Keratinocyte (primary cell): ENCODE measurements at regions not wholly inside any gene's neighbourhood (a gene's known extent, or its start where the extent isn't known, plus 50 kb on each side); places are given as distances from the start of the nearest gene placed in this dataset.

Source experiments
- DNase-seq: peaks from one replicate; pipeline ENCODE4 v3.0.0-alpha.2; 2011; ENCODE audit warnings: low read depth, missing footprints, low spot score
- FAIRE-seq: peaks from 2 replicates; lab custom pipeline; 2011; peaks lifted over from hg19 to GRCh38; lab: Jason Lieb, UNC
- H2AFZ ChIP-seq: 2 replicates; pipeline ENCODE4 v1.6.0; 2012; ENCODE audit warnings: low read length, control low read depth, inconsistent platforms; ENCODE audit not compliant: control insufficient read depth
- H3K27ac ChIP-seq: 2 replicates; pipeline ENCODE4 v1.5.1; 2011; ENCODE audit warnings: low read length; ENCODE audit not compliant: control insufficient read depth, insufficient read depth
- H3K27me3 ChIP-seq: 3 replicates; pipeline ENCODE4 v1.6.0; 2011; ENCODE audit warnings: low read length; ENCODE audit not compliant: control insufficient read depth, insufficient read depth; ENCODE audit errors: extremely low read depth
- H3K36me3 ChIP-seq, 2 experiments: 2 replicates in 1 of 2; 3 replicates in 1 of 2; pipeline ENCODE4 v1.5.1; 2011; ENCODE audit warnings: low read length in 2 of 2, mild to moderate bottlenecking in 1 of 2; ENCODE audit not compliant: control insufficient read depth in 2 of 2, insufficient read depth in 2 of 2; ENCODE audit errors: extremely low read depth in 1 of 2
- H3K4me1 ChIP-seq: 3 replicates; pipeline ENCODE4 v1.5.1; 2011; ENCODE audit warnings: low read length; ENCODE audit not compliant: control insufficient read depth, insufficient read depth; ENCODE audit errors: extremely low read depth
- H3K4me2 ChIP-seq: 3 replicates; pipeline ENCODE4 v1.6.0; 2011; ENCODE audit warnings: low read depth, low read length; ENCODE audit not compliant: control insufficient read depth, insufficient read depth; ENCODE audit errors: extremely low read depth
- H3K4me3 ChIP-seq, 3 experiments: fragments of 200-600 bp in 1 of 3; sonication (generic) in 1 of 3; 2 replicates in 2 of 3; 3 replicates in 1 of 3; pipeline ENCODE4 v1.5.1; 2011 to 2016; ENCODE audit warnings: low read length in 3 of 3, mild to moderate bottlenecking in 3 of 3, control low read depth in 2 of 3, inconsistent platforms in 1 of 3, low read depth in 1 of 3, mixed read lengths in 1 of 3, mixed run types in 1 of 3, moderate library complexity in 1 of 3; ENCODE audit not compliant: control insufficient read depth in 2 of 3, insufficient read depth in 2 of 3; ENCODE audit errors: extremely low read depth in 1 of 3
- H3K79me2 ChIP-seq: 2 replicates; pipeline ENCODE4 v1.6.0; 2012; ENCODE audit warnings: low read length; ENCODE audit not compliant: control insufficient read depth, insufficient read depth
- H3K9ac ChIP-seq: 3 replicates; pipeline ENCODE4 v1.6.0; 2011; ENCODE audit warnings: low read length; ENCODE audit not compliant: control insufficient read depth, insufficient read depth; ENCODE audit errors: extremely low read depth
- H3K9me1 ChIP-seq: 3 replicates; pipeline ENCODE4 v1.6.0; 2011; ENCODE audit warnings: low read length; ENCODE audit not compliant: control insufficient read depth, insufficient read depth; ENCODE audit errors: extremely low read depth
- H3K9me3 ChIP-seq: 2 replicates; pipeline ENCODE4 v1.5.1; 2012; ENCODE audit warnings: low read depth, low read length; ENCODE audit not compliant: control insufficient read depth
- H4K20me1 ChIP-seq: 3 replicates; pipeline ENCODE4 v1.6.0; 2011; ENCODE audit warnings: low read length; ENCODE audit not compliant: control insufficient read depth, insufficient read depth; ENCODE audit errors: extremely low read depth
- EZH2 ChIP-seq: IDR thresholded peaks from one replicate; pipeline ENCODE4 v1.6.1; 2012; ENCODE audit warnings: inconsistent platforms, mild to moderate bottlenecking, low read length, moderate library complexity
- dilution Hi-C: fragments of 300-500 bp; cut with MboI; formaldehyde crosslinking; loops from one replicate; pipeline ENCODE4 v1.7.0; 2020; ENCODE audit warnings: low sequenced_read_pairs; ENCODE audit not compliant: extremely low pct_ligation_motif_present
- TF ChIP-seq, protein P1 (sequence below), 3 experiments: IDR thresholded peaks in 1 of 3; conservative IDR thresholded peaks in 1 of 3; optimal IDR thresholded peaks in 1 of 3; 2 replicates in 2 of 3; 3 replicates in 1 of 3; pipeline versions ENCODE3 to v1.5.1; 2011; ENCODE audit warnings: low read length in 3 of 3, mild to moderate bottlenecking in 3 of 3, moderate library complexity in 2 of 3, control low read depth in 1 of 3, inconsistent platforms in 1 of 3; ENCODE audit not compliant: insufficient read depth in 2 of 3; ENCODE audit errors: extremely low read depth in 1 of 3

GRCh38 chr5:159411115-159411514, 80.8 kb upstream of the IL12B start:
- Histone ChIP-seq H2AFZ (no peak overlapping the region), H3K9me1 (no peaks in the 10 kb centered on the region), H3K27me3 (no peaks in the 10 kb centered on the region), H3K36me3 (no peaks in the 10 kb centered on the region), H3K4me2 (no peak overlapping the region), H3K4me3 (no peak overlapping the region), H4K20me1 (no peaks in the 10 kb centered on the region), H3K9me3 (no peaks in the 10 kb centered on the region), H3K79me2 (no peaks in the 10 kb centered on the region), H3K4me1 (no peaks in the 10 kb centered on the region), H3K27ac (no peak overlapping the region), H3K9ac (no peak overlapping the region)
- dilution Hi-C loops, result no loop called here
- TF ChIP-seq EZH2, result no peak
- TF ChIP-seq, protein P1, sequence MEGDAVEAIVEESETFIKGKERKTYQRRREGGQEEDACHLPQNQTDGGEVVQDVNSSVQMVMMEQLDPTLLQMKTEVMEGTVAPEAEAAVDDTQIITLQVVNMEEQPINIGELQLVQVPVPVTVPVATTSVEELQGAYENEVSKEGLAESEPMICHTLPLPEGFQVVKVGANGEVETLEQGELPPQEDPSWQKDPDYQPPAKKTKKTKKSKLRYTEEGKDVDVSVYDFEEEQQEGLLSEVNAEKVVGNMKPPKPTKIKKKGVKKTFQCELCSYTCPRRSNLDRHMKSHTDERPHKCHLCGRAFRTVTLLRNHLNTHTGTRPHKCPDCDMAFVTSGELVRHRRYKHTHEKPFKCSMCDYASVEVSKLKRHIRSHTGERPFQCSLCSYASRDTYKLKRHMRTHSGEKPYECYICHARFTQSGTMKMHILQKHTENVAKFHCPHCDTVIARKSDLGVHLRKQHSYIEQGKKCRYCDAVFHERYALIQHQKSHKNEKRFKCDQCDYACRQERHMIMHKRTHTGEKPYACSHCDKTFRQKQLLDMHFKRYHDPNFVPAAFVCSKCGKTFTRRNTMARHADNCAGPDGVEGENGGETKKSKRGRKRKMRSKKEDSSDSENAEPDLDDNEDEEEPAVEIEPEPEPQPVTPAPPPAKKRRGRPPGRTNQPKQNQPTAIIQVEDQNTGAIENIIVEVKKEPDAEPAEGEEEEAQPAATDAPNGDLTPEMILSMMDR (optimal IDR thresholded peaks at IDR 0.05 in 1 of 3, IDR thresholded peaks at IDR 0.05 in 1 of 3, conservative IDR thresholded peaks at IDR 0.05 in 1 of 3; ENCODE audit: extremely low read depth in 1 of 3, insufficient read depth in 2 of 3, low read length in 3 of 3), result no peak
- FAIRE-seq, result no peak
- no peak for DNase-seq

GRCh38 chr5:159412284-159413046, 82.2 kb upstream of the IL12B start:
- Histone ChIP-seq H3K27ac (no peak overlapping the region), H4K20me1 (no peaks in the 10 kb centered on the region), H3K9ac (no peak overlapping the region), H3K9me3 (no peaks in the 10 kb centered on the region), H3K36me3 (no peaks in the 10 kb centered on the region), H3K27me3 (no peaks in the 10 kb centered on the region), H3K4me3 (no peak overlapping the region), H2AFZ (no peak overlapping the region), H3K9me1 (no peaks in the 10 kb centered on the region), H3K79me2 (no peaks in the 10 kb centered on the region), H3K4me1 (no peaks in the 10 kb centered on the region), H3K4me2 (no peak overlapping the region)
- no peak for DNase-seq
- no peak for FAIRE-seq
- TF ChIP-seq, protein P1 (optimal IDR thresholded peaks at IDR 0.05 in 1 of 3, IDR thresholded peaks at IDR 0.05 in 1 of 3, conservative IDR thresholded peaks at IDR 0.05 in 1 of 3; ENCODE audit: extremely low read depth in 1 of 3, insufficient read depth in 2 of 3, low read length in 3 of 3), result no peak
- no peak for TF ChIP-seq EZH2
- dilution Hi-C loops, result no loop called here
